ENCODE measurements at regions not wholly inside any gene's neighbourhood (a gene's known extent, or its start where the extent isn't known, plus 50 kb on each side); places are given as distances from the start of the nearest gene placed in this dataset.

DNA sequence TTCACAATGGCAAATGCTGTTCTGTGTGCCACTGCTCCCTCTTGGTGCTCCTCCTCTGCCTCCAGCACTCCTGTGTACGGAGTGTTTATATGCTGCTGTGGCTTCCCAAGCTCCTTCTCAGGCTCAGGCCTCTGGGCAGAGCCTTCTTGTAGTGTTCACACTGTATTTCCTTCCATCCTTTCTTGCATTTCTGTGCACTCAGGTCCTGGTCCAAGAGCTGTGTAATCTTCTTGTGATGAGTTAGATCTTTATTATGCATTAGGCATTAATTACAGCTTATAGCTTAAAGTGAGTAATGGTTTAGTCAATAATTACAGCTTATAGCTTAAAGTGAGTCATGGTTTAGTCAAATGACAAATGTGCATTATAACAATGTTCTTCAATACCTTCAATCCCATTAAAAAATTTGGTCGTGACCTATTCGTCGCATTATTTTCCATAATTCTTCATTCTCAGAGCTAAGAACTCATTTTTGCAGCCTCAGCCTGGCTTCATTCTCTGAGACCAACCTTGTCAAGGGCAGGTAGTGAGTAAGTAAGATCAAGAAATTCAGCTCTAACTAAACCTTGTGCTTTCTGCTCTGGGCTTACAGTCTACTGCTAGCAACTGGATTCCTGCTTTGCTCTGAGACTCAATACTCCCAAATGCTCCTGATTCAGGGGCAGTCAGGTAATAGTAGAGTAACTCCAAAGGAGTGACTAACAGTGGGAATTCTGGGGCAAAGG is 154.5 kb upstream of the SPAG17 start:
- DNase-seq: no peak

DNA sequence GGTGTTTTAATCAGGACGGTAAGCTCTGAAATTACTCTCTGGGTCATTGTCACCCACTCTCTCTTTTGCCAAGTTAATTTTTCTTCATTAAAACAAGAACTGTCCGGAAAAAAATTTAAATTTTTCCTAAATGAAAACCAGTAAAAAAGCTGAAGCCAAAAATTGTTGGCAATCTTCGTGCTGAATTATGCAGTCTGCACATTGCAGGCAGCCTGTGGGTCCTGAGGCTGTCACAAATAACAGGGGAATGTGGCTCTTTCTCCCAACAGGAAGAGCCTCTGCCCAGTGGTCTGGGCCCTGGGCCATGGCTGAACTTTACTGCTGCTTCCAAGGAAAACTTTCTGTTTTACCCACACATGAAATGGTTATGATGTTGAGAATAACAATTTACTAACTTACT is 153.9 kb upstream of the SPAG17 start:
- peak; percentile 59 for DNase-seq

DNA sequence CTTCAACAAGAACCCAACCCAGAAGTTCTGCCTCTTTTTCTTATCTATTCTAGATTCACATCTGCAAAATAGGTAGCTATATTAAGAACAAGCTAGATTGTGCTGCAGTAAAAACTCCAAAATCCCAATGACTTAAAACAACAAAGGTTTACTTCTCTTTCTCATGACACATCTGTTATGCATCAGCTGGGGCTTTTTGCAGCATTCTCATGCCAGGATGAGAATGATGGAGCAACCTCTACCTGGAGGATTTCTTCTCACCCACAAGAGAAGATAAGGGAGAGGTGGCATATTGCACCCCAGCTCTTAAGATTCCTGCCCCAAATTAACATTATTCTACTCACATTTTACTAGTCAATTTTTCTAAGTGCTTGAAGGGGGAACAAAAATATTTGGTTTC is 152.3 kb upstream of the SPAG17 start:
- DNase-seq: no peak

DNA sequence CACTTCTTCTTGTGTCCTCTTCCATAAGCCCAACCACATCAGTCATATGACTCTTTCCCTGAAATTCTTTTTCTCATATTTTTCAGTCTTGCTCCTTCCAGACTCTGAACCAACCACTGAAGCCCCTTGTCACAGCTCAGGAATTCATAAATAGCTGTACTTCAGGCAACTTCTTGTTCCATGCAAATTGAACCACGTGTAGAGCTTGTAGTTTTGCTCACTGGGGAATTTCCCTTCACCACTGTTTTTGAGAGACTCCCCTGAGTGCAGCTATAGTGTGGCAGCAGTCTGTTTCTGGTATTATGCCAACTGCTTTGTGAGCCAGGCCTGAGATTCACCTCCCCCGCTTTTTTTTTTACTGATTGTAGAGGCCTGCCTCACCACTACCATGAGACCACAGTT is 150.3 kb upstream of the SPAG17 start:
- no peak for DNase-seq

DNA sequence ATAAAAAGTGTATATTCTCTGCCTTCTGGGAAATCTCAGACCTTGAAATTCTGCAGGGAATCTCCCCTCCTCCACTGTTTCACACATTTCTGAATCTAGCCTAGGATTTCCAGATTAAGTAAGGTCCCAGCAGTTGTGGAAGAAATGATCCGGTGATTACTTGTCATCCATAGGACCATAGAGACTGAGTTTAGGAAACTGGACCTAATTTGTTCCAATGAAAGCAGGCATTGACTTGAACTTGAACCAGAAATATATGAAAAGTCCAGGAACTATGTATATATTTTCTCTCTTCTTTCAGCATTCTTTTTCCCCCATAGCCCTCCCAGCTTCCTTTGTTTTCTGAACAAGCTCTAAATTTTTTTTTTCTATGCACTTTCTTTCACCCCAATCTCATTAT is 149.5 kb upstream of the SPAG17 start:
- DNase-seq: no peak

DNA sequence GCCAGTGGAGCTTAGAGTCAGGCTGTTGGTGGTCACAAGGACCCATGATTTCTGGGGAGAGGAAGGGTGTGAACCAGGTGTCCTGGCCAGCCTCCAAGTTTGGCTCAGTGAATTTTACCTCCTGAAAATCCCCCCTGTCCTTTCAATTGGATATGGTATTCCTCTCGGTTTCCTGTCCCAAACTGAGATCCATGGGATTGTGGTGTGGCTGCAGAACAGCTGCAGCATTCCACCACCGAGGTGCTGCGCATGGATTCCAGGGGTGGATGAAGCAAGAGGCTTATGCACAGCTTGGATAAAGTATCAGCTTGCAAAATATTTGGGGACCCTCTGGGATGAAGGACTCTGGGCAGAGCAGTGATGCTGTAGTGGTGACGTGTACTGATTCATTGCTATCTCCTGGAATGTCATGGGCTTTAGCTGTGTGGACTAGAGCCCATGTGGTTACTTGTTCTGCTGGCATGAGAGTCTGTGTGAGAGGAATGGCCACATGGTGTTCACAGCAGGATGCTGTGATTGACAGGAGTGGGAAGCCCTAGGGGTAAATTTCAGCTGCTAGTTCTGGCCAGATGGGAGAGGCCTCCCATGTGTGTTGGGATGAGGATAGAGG is 148.7 kb upstream of the SPAG17 start:
- DNase-seq: peak; percentile 66

DNA sequence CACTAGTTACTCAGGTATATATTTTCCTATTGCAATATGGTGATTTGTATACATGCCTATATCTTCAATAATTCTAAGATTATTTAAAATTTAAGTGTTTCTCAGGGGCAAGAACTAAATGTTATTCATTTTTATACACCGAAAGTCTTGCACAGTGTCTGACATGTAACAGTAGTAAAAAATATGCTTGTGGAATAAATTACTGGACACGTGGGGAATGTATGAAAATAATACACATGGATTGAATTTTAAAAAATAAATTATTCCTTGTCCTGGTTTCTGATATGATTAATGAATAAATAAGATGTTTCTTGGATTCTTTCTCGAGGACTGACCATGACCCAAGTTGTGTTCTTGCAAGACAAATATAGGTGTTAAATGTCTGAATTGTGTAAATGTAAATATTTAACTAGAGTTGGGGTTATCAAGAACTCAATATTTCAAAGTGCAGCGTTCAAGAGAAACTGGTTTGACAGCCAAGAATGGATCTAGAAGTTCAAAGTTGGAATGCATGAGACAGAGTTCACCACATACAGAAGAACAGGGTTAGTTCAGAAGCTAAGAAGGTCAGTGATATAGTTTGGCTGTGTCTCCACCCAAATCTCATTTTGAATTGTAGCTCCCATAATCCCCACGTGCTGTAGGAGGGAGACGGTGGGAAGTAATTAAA is 142.1 kb upstream of the SPAG17 start:
- DNase-seq: no peak

DNA sequence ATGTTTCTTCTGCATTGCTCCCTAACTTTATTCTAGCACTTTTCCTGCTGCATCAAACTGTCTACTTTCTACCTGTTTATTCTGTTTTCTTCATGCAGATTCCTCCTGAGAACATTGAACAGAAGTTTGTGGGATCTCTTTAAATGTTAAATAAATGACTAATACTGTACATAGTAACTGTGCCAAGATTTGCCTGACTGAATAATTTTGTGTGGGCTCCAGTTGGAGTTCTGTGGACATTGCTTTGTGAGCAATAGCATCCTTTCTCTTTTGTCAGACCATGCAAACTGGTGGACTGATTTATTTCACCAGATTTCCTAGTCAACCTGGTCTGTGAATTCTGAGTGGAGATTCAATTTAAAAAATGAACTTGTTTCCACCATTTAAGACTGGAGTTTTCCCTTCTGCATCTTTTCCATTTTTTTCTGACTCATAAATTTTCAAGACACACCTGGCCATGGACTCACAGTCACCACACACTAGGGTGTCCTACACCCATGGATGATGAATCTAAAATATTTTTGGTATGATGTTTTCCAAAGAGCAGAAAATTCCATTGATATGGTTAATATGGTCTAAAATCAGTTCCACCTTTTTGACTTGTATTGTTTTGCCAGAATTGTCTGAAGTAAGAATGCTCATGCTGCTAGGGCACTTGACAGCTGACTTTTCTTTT is 140.7 kb upstream of the SPAG17 start:
- no peak for DNase-seq

DNA sequence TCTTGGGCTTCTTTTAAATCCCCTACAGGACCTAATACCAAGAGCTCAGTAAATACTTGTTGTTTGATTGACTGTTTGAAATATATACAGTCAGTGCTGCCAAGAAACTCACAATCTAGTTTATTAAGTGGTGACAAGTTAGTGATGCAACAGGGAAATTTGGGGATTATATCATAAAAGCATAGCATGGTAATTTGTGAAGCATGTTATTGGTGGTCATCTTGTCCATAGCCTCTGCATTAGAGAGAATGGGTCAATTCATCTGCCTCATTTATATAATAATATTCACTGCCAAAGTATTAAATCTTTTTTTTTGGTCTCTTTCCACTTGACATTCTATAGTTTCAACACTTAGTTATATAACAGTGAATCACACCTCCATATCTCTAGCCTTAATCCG is 138.2 kb upstream of the SPAG17 start:
- no peak for DNase-seq

DNA sequence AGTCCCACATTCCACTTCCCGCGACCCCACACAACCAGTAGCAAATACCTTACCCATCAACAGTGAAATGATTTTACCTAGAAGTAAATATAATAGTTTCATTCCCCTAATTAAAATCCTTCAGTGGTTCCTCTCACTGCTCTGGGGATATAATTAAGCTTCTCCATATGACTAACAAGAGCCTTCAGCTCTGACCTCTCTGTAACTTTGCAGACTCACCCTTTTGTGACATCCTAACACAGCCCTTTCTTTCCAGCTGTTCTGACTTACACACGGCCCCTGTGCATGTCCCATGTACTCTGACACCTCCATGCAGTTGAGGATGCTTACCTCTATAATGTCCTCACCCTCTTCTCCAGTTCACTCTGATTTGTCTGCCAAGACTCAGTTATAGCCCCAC is 137.3 kb upstream of the SPAG17 start:
- no peak for DNase-seq

DNA sequence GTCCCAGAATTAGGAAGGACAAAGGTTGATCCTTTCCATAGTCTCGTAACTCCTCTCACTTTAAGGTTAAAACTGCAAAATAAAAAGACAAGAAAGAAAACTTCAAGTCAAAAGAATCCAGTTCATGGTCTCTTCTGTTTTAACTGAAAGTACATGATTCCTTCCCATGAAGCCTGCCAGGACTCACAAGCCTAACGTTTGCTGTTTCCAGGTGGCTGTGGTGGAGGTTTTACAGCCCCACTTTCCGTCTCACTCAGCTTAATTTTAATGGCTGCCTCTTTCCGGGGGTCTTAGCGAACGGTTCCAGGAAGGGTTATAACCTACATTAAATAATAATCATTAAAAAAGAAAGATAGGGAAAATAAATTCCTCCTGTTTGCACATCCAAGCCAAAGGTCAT is 136.8 kb upstream of the SPAG17 start:
- DNase-seq: peak; percentile 64

DNA sequence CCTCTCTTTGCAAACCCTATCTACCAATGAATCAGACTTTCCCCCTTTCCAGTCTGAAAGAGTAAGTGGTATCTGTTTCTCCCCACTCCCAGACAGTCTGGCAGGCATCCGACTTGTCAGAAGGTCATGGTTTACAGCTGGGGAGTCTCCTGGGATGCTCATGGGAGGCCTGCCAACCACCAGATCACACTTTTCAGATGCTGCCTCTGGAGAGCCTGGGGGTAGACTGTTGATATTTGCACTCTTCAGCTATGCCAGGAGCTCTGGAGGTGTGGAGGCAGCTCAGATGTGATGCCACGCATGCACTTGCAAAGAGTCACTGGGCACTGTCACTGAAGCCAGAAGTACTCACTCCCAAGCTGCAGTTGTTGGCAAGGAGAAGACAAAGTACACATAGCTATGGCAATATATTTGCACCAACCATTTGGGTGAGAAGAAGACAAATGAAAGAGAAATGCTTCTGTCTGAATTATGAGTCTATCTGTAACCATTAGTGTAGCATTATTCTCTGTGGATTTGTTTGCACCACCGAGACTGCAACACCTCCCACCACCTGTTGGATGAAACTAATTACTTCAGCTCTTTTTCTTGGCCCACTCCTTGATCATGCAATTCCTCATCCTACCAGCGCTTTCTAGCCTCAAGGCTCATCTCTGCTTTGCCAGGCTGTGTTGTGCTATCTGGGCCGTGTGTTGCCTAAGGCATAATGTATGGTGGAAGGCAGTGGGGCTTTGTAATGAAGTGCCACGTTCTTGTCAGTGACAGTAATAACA is 133.0 kb upstream of the SPAG17 start:
- no peak for DNase-seq

DNA sequence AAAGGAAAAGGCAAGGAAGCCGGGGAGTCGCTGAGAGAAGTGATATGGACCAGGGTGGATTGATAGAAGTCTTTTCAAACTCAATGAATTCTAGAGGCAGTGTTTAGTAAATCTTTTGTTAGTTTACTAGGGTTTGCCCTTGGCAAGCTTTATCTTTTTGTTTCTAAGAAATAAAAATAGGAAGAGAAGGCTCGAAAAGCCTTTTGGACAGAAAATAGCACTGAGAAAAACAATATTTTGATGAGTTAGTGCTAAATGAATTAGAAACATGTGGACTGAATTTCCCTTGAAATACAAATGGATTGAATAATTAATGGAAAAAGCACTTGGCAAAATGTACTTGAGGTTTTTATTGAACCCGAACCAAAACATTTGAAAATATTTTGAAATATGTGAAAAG is 121.8 kb upstream of the SPAG17 start:
- no peak for DNase-seq

DNA sequence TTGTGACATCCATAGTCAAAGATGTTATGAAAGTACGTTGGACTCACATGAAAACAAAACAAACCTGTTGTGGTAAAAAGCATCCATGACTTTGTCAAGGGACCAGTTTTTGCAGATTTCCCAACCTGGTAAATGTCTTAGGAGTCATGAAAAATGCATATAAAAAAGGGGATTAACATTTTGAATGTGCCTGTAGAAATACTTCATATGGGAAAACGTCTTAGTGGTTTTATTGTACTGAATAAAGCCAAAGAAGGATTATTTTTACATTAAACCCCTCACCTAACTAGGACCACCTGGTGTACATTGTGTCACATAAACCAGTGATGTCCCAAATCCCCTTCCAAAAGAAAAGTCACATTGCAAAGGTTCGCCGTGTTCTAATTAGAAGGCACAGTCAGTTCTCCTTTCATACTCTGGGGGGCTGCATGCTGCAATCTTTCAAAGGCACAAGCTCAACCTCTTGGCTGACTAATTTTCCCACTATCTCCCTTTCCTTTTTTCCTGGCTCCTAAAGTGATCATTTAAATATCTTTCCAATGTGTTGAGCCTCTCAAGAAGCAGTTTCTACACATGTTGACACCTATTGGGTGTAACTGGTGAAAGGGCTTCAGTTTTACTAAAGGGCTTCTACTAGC is 119.8 kb upstream of the SPAG17 start:
- DNase-seq: no peak

DNA sequence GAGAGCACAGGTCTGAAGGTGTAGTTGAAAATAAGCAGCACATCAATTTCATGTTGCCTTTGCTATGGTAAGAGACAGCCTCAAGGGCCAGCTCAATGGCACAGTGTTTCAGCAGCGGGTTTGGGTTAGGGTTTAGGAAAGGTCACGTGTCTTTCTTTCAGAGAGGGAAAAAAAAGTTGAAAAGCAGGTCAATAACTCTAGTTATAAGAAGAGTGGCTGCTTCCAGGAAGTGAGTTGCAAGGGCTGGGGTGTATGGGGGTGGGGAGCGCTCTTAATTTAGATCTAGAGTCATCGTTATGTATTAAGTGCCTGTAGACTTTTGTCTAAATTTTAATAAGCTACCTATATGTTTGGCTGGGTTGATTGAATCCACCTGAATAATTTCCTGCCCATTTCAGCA is 118.5 kb upstream of the SPAG17 start:
- DNase-seq: no peak

DNA sequence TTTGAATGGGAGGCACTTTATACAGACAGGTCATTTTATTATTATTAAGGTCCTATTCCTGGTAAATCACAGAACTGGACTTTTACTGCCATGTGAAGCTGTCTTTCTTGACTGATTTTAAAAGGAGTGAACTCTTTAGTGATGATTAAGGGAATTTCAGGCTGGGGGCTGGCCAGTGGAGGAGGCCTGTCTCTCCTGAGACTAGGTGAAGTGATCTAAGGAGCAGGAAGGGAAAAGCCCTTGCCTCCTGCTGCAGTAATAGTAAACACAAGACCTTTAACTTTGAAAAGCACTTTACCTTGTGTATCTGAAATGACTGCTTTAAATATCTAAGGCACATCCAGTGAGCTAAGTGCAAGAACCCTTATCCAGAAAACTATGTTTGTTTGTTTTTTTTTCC is 118.0 kb upstream of the SPAG17 start:
- no peak for DNase-seq

DNA sequence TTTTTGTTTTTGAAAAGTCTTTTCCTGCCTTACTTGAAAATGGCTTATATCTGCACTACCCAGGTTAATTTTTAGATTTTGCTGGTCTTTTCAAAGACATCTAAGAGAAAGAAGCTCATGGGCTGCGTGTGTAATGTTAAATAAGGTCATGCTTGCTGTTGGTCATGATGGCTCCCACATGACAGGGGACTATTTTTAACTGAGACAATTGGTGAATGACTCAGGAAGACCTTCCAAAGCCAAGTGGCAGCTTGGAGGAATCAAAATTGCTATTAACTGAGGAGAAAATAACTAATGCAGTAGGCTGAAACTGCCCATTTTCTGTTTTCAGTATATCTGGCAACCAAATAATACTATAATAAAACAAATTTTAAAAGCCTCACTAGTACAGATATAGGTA is 117.1 kb upstream of the SPAG17 start:
- DNase-seq: no peak

DNA sequence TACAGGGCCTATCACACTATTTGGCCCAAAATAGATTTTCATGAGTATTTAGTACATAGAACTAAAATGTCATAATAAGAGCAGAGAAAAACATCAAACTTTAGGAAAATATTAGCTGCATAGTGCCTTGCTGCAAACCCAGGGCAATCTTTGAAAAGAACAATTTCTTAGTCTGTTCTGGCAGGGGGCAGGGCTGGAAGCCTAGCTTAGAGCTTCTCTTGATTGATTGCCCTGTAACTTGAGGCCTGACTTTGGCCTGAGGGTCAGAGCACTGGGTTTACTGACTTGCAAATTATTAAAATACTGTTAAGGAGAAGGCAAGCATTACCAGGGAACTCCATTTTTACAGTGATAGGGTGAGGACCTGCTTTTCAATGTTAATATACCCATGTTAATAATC is 115.8 kb upstream of the SPAG17 start:
- no peak for DNase-seq

DNA sequence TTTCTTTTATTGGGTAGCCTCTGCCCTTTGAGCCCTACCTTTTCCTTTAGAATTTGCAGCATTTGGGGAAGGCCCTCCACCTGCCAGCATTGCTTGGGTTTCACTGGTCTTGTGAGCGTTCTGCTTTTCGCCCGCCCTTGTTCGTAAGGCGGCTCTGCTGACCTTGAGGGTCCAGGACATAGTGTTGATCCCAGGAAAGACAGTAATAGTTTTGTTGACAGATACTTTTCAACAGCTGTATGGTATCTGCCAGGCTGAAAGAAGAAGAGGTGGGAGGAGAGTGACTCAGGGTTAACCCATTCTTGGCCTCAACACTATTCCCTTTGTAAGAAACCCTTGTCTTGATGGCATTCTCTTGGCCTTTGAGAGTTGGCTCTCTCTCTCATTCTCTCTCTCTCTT is 113.4 kb upstream of the SPAG17 start:
- no peak for DNase-seq

DNA sequence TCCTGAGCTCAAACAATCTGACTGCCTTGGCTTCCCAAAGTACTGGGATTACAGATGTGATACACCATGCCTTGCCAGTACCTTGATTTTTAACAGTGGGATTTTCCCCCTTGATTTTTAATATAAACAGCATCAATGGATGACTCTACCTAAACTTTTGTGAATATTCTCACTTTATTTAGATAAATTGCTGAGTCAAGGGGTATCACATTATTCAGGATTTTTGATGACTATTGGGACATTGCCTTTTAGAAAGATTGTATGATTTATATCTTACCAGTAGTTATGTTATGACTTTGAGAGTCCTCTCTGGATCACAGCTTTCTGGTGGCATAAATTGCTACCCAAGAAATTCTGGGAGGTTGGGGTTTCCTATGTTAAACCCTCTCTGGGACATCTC is 112.5 kb upstream of the SPAG17 start:
- no peak for DNase-seq

DNA sequence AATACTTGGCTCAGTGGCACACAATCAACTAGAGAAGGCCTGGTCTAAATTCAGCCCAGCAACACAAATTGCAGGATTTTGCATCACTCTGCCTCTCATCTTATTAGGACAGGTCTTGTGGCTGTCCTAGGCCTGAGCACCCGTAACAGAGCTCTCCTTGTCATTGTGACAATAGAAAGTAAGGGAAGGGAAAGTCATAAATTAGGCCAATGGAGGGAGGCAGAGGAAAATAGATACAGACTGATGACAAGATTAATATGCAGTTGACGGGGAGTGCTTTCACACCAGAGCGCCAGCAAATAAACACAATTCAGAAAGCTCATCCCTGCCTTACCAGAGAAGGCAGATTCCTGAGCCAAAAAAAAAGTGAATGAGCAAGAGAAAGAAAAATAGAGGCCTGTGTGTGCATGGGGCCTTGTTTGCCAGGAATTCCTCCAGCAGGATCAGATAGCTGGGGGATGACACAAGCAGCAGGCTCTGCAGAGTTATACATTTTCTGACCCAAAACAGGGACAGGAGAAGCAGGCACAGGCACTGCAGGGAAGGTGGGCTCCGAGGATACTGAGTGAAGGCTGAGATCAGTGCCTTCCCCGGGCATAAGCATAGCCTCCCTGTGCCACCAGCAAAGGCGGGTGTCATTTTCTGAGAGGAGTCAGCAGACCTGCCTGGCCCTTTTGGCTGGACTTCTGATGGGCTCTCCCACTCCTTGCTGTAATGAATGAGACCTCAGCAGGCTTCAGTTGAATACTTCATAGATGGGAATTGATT is 110.0 kb upstream of the SPAG17 start:
- peak; percentile 51 for DNase-seq

DNA sequence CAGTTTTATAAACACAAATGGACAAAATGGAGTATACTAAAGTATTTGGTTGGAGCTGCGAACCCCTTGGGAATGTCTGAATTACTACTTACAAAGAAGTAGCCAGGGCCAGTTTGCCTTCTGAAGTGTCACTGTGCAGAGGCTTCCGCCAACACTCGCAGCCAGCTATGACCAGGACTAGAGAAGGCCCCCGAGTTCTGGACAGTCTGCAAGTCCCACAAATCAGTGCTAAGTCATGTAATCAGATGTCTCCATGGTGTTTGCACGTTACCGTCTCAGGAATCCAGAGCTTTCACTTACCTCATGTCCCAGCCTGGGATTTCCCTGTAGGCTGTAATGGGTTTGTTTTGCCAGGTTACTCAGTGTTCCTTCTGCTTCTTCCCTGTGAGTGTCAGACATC is 106.6 kb upstream of the SPAG17 start:
- DNase-seq: peak; percentile 72
